ENCODE measurements at regions not wholly inside any gene's neighbourhood (a gene's known extent, or its start where the extent isn't known, plus 50 kb on each side); places are given as distances from the start of the nearest gene placed in this dataset.
"Not testable (repeated sequence)": the region's sequence is repeated elsewhere in the genome, so short reads cannot be mapped to it uniquely, and the experiment has no call there.

DNA sequence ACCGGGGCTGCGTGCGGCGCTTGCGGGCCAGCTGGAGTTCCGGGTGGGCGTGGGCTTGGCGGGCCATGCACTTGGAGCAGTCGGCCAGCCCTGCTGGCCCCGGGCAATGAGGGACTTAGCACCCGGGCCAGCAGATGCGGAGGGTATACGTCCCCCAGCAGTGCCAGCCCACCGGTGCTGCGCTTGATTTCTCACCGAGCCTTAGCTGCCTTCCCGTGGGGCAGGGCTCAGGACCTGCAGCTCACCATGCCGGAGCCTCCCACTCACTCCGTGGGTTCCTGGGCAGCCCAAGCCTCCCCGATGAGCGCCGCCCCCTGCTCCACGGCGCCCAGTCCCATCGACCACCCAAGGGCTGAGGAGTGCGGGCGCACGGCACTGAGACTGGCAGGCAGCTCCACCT lies 51.4 kb upstream of the INPP4B start:
- DNase-seq (ENCODE audit: low read depth); H3K4me3 ChIP-seq (ENCODE audit: low read depth, low read length): not testable (repeated sequence)

DNA sequence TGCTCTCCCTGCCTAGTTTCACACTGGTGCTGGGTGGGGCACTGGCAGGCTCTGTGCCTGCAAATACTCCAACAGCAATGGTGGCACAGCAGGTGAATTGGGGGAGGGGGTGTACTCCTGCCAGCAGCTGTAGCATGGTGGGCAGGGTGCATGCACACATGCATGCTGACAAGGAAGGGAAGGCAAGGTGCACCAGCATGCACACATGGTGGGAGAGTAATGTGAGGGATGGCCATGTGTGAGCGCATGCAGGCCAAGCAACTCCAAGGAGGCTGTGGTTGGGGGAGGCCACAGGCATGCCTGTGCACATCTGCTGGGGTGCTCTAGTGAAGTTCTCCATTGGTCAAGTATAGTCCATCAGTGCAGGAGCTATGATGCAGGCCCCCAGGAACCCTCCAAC lies 54.5 kb upstream of the INPP4B start:
- TF ChIP-seq, protein P1, sequence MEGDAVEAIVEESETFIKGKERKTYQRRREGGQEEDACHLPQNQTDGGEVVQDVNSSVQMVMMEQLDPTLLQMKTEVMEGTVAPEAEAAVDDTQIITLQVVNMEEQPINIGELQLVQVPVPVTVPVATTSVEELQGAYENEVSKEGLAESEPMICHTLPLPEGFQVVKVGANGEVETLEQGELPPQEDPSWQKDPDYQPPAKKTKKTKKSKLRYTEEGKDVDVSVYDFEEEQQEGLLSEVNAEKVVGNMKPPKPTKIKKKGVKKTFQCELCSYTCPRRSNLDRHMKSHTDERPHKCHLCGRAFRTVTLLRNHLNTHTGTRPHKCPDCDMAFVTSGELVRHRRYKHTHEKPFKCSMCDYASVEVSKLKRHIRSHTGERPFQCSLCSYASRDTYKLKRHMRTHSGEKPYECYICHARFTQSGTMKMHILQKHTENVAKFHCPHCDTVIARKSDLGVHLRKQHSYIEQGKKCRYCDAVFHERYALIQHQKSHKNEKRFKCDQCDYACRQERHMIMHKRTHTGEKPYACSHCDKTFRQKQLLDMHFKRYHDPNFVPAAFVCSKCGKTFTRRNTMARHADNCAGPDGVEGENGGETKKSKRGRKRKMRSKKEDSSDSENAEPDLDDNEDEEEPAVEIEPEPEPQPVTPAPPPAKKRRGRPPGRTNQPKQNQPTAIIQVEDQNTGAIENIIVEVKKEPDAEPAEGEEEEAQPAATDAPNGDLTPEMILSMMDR (conservative IDR thresholded peaks at IDR 0.05; ENCODE audit: low read depth, low read length): no peak
- no peak overlapping the region for H3K4me3 ChIP-seq (ENCODE audit: low read depth, low read length)
- DNase-seq (ENCODE audit: low read depth): no peak

DNA sequence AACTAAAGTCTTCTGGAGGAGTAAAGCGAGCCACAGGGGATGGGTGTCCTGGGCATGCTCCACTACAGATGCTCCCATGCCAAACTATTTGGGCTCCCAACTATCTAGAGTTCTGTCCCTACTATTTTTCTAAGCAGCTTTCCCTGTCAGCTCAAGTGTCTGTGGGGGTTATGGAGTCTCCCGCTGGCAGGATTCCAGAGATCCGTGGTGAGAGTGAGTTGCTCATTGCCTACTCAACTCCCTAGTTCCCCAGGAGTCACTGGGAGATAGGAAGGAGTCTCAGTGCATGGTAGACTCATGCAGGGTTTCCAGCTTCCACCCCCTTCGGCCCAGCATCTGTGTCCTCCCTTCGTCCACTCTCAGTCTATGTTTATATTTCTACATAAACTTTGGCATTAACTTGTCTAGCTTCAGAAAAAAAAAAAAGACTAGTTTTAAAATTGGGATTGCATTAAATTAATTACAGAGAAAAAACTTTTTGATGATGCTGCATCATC lies 55.1 kb upstream of the INPP4B start:
- no peak overlapping the region for H3K4me3 ChIP-seq (ENCODE audit: low read depth, low read length)
- TF ChIP-seq, protein P1 (conservative IDR thresholded peaks at IDR 0.05; ENCODE audit: low read depth, low read length): no peak
- peak; percentile 2 for DNase-seq (ENCODE audit: low read depth)

DNA sequence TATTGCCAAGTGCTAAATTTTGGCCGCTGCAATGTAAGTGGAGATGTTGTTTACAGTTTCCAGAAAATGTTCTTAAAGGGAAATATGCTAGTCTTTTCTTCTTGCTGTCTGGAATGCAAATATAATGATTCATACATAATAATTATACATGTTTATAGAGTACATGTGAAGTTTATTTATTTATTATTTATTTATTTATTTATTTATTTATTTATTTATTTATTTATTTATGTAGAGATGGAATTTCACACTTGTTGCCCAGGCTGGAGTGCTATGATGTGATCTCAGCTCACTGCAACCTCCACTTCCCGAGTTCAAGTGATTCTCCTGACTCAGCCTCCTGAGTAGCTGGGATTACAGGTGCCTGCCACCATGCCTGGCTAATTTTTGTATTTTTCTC lies 57.5 kb upstream of the INPP4B start:
- not testable (repeated sequence) for H3K4me3 ChIP-seq (ENCODE audit: low read depth, low read length); DNase-seq (ENCODE audit: low read depth)

DNA sequence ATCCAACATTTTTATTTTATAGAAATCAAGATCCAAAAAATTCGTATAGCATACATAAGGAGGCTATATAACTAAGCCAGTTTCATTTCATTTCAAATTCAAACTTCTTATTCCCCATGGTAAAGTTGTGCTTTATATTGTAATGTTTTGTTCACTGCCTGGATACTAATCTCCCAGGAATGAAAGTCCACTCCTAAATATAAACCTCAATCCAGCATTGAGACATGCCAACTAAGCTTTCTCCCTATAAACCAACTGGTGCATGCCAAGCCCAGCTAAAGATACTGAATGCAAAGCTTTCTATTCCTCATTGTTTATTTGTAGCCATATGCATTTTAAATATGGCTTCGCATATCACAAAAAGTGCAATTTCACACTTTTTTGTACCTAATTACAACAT lies 63.8 kb upstream of the INPP4B start:
- TF ChIP-seq, protein P1 (conservative IDR thresholded peaks at IDR 0.05; ENCODE audit: low read depth, low read length): no peak
- H3K4me3 ChIP-seq (ENCODE audit: low read depth, low read length): no peak overlapping the region
- no peak for DNase-seq (ENCODE audit: low read depth)

DNA sequence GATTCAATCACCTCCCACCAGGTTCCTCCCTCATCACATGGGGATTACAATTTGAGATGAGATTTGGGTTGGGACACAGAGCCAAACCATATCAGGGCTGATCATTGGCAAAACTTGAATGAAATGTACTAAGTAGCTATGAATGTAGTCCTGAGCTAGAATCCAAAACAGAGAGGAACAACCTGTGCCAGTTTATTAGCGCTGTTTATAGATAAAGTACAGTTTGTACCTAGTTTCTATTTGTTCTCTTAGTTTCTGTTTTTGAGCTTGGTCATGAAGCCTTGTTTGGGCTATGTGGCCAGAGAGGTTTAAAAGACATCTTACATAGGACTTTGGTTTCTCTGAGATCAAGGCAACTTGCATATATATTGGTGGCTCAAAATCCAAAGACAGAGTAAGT lies 66.9 kb upstream of the INPP4B start:
- DNase-seq (ENCODE audit: low read depth): no peak
- no peak overlapping the region for H3K4me3 ChIP-seq (ENCODE audit: low read depth, low read length)
- TF ChIP-seq, protein P1 (conservative IDR thresholded peaks at IDR 0.05; ENCODE audit: low read depth, low read length): no peak

DNA sequence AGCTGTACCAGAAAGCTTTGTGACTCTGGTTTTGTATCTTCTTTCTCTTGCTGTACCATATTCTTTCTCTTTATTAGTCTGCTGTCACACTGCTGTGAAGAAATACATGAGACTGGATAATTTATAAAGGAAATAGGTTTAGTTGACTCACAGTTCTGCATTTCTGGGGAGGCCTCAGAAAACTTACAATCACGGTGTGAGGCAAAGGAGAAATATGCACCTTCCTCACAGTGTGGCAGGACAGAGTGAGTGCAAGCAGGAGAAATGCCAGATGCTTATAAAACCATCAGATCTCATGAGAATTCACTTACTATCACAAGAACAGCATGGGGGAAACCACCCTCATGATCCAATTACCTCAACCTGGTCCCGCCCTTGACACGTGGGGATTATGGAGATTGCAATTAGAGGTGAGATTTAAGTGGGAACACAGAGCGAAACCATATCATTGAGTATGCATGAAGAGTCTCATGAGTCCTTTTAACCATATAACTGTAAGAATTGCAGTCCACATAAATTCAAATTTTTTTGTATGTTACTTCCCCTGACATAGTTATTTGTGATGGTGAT lies 67.4 kb upstream of the INPP4B start:
- DNase-seq (ENCODE audit: low read depth): no peak
- TF ChIP-seq, protein P1 (conservative IDR thresholded peaks at IDR 0.05; ENCODE audit: low read depth, low read length): no peak

DNA sequence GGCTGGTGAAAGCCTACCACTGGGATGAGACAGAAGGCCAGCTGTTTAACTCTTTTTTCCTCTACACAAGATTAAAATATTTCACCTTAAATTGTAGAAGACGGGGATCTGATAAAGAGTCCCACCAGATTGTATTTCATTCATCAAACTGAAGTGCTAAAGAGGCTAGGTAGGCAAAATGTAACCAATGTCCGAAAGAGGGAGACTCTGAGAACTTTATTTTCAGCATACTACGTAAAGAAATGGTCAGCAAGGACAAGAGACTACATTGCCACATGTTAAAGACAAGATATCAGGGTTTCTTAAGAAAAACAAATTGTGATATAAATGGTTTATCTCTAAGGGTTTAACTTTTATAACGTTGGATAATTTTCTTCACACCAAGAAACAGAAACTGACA lies 71.6 kb upstream of the INPP4B start:
- H3K4me3 ChIP-seq (ENCODE audit: low read depth, low read length): no peak overlapping the region
- TF ChIP-seq, protein P1 (conservative IDR thresholded peaks at IDR 0.05; ENCODE audit: low read depth, low read length): no peak
- DNase-seq (ENCODE audit: low read depth): no peak

More for the DNA sequence above, 67.4 kb upstream of the INPP4B start:
- no peak overlapping the region for H3K4me3 ChIP-seq (ENCODE audit: low read depth, low read length)
